Fibroblast of mammary gland (primary cell): ENCODE measurements at regions not wholly inside any gene's neighbourhood (a gene's known extent, or its start where the extent isn't known, plus 50 kb on each side); places are given as distances from the start of the nearest gene placed in this dataset.

ENCODE experiments used
- DNase-seq: peaks from one replicate; pipeline ENCODE4 v3.0.0-alpha.2; 2010; ENCODE audit warnings: low read depth
- H3K4me3 ChIP-seq: 2 replicates; pipeline ENCODE4 v1.5.1; 2011; ENCODE audit warnings: low read depth, mild to moderate bottlenecking, low read length, moderate library complexity; ENCODE audit not compliant: control insufficient read depth
- CTCF ChIP-seq: conservative IDR thresholded peaks from 2 replicates; pipeline ENCODE4 v1.5.1; 2011; ENCODE audit warnings: low read depth, low read length, inconsistent platforms; ENCODE audit not compliant: control insufficient read depth, insufficient read depth

- DNase-seq = no peak
- no peak overlapping the region for H3K4me3 ChIP-seq
- TF ChIP-seq CTCF = no peak
Measured at GRCh38 chr10:130454543-130455000, 318.4 kb downstream of the GLRX3 start.

- TF ChIP-seq CTCF = no peak
- no peak for DNase-seq
- no peak overlapping the region for H3K4me3 ChIP-seq
Measured at GRCh38 chr10:130455111-130455695, 319.0 kb downstream of the GLRX3 start.

- no peak overlapping the region for H3K4me3 ChIP-seq
- no peak for DNase-seq
- TF ChIP-seq CTCF = no peak
Measured at GRCh38 chr10:130455791-130456190, 319.6 kb downstream of the GLRX3 start.

GRCh38 chr10:130456616-130457015 lies 320.4 kb downstream of the GLRX3 start:
- no peak for DNase-seq
- TF ChIP-seq CTCF = no peak
- H3K4me3 ChIP-seq = no peak overlapping the region

- no peak for DNase-seq
- no peak for TF ChIP-seq CTCF
- no peak overlapping the region for H3K4me3 ChIP-seq
Measured at GRCh38 chr10:130458509-130458908, 322.3 kb downstream of the GLRX3 start.

- DNase-seq = no peak
- TF ChIP-seq CTCF = no peak
- H3K4me3 ChIP-seq = no peak overlapping the region
Measured at GRCh38 chr10:130459011-130459410, 322.8 kb downstream of the GLRX3 start.

GRCh38 chr10:130459851-130460490 lies 323.8 kb downstream of the GLRX3 start:
- H3K4me3 ChIP-seq = no peak overlapping the region
- DNase-seq = no peak
- TF ChIP-seq CTCF = no peak
